ENCODE measurements at regions not wholly inside any gene's neighbourhood (a gene's known extent, or its start where the extent isn't known, plus 50 kb on each side); places are given as distances from the start of the nearest gene placed in this dataset.
A peak's percentile ranks its signal among the peaks of the same experiment; 100 is the strongest.

- H3K27ac ChIP-seq (ENCODE audit: low read length, poor library complexity, severe bottlenecking) = no peak overlapping the region
- peak overlapping the region in 1 of 2 experiments; percentile 72 for H3K4me3 ChIP-seq (ENCODE audit: insufficient read depth in 1 of 2, low read depth in 1 of 2, low read length in 2 of 2)
- no peak overlapping the region for H3K14ac ChIP-seq (ENCODE audit: low read length in 2 of 2)
- DNase-seq = no peak
- no peak overlapping the region for H2BK15ac ChIP-seq (ENCODE audit: low read depth, poor library complexity, severe bottlenecking)
- no peak overlapping the region for H3K23ac ChIP-seq (ENCODE audit: low read length in 2 of 2)
- peak overlapping the region; percentile 20 for H4K91ac ChIP-seq (ENCODE audit: low read length)
- no peak overlapping the region for H2BK5ac ChIP-seq (ENCODE audit: low read depth, low read length, poor library complexity, severe bottlenecking)
- no peak overlapping the region for H4K8ac ChIP-seq (ENCODE audit: low read length)
- no peaks in the 10 kb centered on the region for H3K79me1 ChIP-seq (replicated peaks; ENCODE audit: low read length, poor library complexity, severe bottlenecking)
- peak overlapping the region; percentile 92 for H3K9ac ChIP-seq (ENCODE audit: low read length)
- peak overlapping the region; percentile 46 for H2AK5ac ChIP-seq (ENCODE audit: low read length, severe bottlenecking)
- H2BK12ac ChIP-seq (ENCODE audit: low read length in 2 of 2) = peak overlapping the region in 1 of 2 experiments; percentile 80
- H3K4me1 ChIP-seq (ENCODE audit: control insufficient read depth, insufficient read depth, low read depth, low read length) = peaks cover 26% of the 10 kb centered on the region
- no peaks in the 10 kb centered on the region for H3K9me3 ChIP-seq (ENCODE audit: control insufficient read depth, low read length)
- WGBS = 91% methylated on average over 7 of the region's 7 CpGs
- no peak overlapping the region for H2BK120ac ChIP-seq (ENCODE audit: low read depth, low read length)
- H3K4ac ChIP-seq (ENCODE audit: low read depth in 1 of 2, low read length in 2 of 2) = peak overlapping the region in 1 of 2 experiments; percentile 52
- peak overlapping the region in 1 of 2 experiments; percentile 35 for H3K18ac ChIP-seq (ENCODE audit: low read depth in 1 of 2, low read length in 2 of 2)
- H3K36me3 ChIP-seq (ENCODE audit: control insufficient read depth in 1 of 2, insufficient read depth in 2 of 2, low read depth in 1 of 2, low read length in 2 of 2) = no peaks in the 10 kb centered on the region
- no peak overlapping the region for H2AFZ ChIP-seq (ENCODE audit: low read depth, low read length)
- no peak overlapping the region for H3K4me2 ChIP-seq (ENCODE audit: low read length, poor library complexity, severe bottlenecking)
- H3K27me3 ChIP-seq (ENCODE audit: control insufficient read depth in 1 of 2, insufficient read depth in 1 of 2, low read length in 2 of 2) = no peaks in the 10 kb centered on the region
Observed at GRCh38 chr9:129549139-129549538, 71.8 kb downstream of the C9orf50 start.

GRCh38 chr9:129548571-129549135, 72.2 kb downstream of the C9orf50 start:
- 87% methylated on average over 11 of the region's 11 CpGs for WGBS
- Histone ChIP-seq H2AFZ (ENCODE audit: low read depth, low read length) (no peak overlapping the region), H3K27ac (ENCODE audit: low read length, poor library complexity, severe bottlenecking) (no peak overlapping the region), H2AK5ac (ENCODE audit: low read length, severe bottlenecking) (no peak overlapping the region), H3K23ac (ENCODE audit: low read length in 2 of 2) (no peak overlapping the region), H3K4me3 (ENCODE audit: insufficient read depth in 1 of 2, low read depth in 1 of 2, low read length in 2 of 2) (peak overlapping the region in 1 of 2 experiments; percentile 72), H3K36me3 (ENCODE audit: control insufficient read depth in 1 of 2, insufficient read depth in 2 of 2, low read depth in 1 of 2, low read length in 2 of 2) (no peaks in the 10 kb centered on the region), H2BK5ac (ENCODE audit: low read depth, low read length, poor library complexity, severe bottlenecking) (no peak overlapping the region), H3K79me1 (replicated peaks; ENCODE audit: low read length, poor library complexity, severe bottlenecking) (no peaks in the 10 kb centered on the region), H4K8ac (ENCODE audit: low read length) (peak overlapping the region; percentile 5), H2BK12ac (ENCODE audit: low read length in 2 of 2) (peak overlapping the region in 1 of 2 experiments; percentile 84), H3K4me2 (ENCODE audit: low read length, poor library complexity, severe bottlenecking) (no peak overlapping the region), H2BK120ac (ENCODE audit: low read depth, low read length) (no peak overlapping the region), H3K9me3 (ENCODE audit: control insufficient read depth, low read length) (no peaks in the 10 kb centered on the region), H3K14ac (ENCODE audit: low read length in 2 of 2) (peak overlapping the region in 1 of 2 experiments; percentile 23), H3K4ac (ENCODE audit: low read depth in 1 of 2, low read length in 2 of 2) (peak overlapping the region in 1 of 2 experiments; percentile 47), H4K91ac (ENCODE audit: low read length) (no peak overlapping the region), H3K4me1 (ENCODE audit: control insufficient read depth, insufficient read depth, low read depth, low read length) (peaks cover 23% of the 10 kb centered on the region), H3K18ac (ENCODE audit: low read depth in 1 of 2, low read length in 2 of 2) (peak overlapping the region in 1 of 2 experiments; percentile 50), H2BK15ac (ENCODE audit: low read depth, poor library complexity, severe bottlenecking) (no peak overlapping the region), H3K9ac (ENCODE audit: low read length) (peak overlapping the region; percentile 92), H3K27me3 (ENCODE audit: control insufficient read depth in 1 of 2, insufficient read depth in 1 of 2, low read length in 2 of 2) (no peaks in the 10 kb centered on the region)
- no peak for DNase-seq

GRCh38 chr9:129547869-129548570, 72.9 kb downstream of the C9orf50 start:
- H2AFZ ChIP-seq (ENCODE audit: low read depth, low read length) = no peak overlapping the region
- WGBS = 86% methylated on average over 9 of the region's 9 CpGs
- peak overlapping the region in 1 of 2 experiments; percentile 50 for H3K18ac ChIP-seq (ENCODE audit: low read depth in 1 of 2, low read length in 2 of 2)
- no peak overlapping the region for H2AK5ac ChIP-seq (ENCODE audit: low read length, severe bottlenecking)
- H3K79me1 ChIP-seq (replicated peaks; ENCODE audit: low read length, poor library complexity, severe bottlenecking) = no peaks in the 10 kb centered on the region
- peaks cover 23% of the 10 kb centered on the region for H3K4me1 ChIP-seq (ENCODE audit: control insufficient read depth, insufficient read depth, low read depth, low read length)
- H3K9ac ChIP-seq (ENCODE audit: low read length) = no peak overlapping the region
- no peak overlapping the region for H3K23ac ChIP-seq (ENCODE audit: low read length in 2 of 2)
- H3K9me3 ChIP-seq (ENCODE audit: control insufficient read depth, low read length) = no peaks in the 10 kb centered on the region
- no peak overlapping the region for H2BK5ac ChIP-seq (ENCODE audit: low read depth, low read length, poor library complexity, severe bottlenecking)
- H2BK12ac ChIP-seq (ENCODE audit: low read length in 2 of 2) = peak overlapping the region in 1 of 2 experiments; percentile 4
- no peaks in the 10 kb centered on the region for H3K36me3 ChIP-seq (ENCODE audit: control insufficient read depth in 1 of 2, insufficient read depth in 2 of 2, low read depth in 1 of 2, low read length in 2 of 2)
- H3K4ac ChIP-seq (ENCODE audit: low read depth in 1 of 2, low read length in 2 of 2) = peak overlapping the region in 1 of 2 experiments; percentile 47
- no peak overlapping the region for H4K91ac ChIP-seq (ENCODE audit: low read length)
- H4K8ac ChIP-seq (ENCODE audit: low read length) = no peak overlapping the region
- H2BK15ac ChIP-seq (ENCODE audit: low read depth, poor library complexity, severe bottlenecking) = no peak overlapping the region
- no peak overlapping the region for H3K4me2 ChIP-seq (ENCODE audit: low read length, poor library complexity, severe bottlenecking)
- no peak overlapping the region for H3K27ac ChIP-seq (ENCODE audit: low read length, poor library complexity, severe bottlenecking)
- no peaks in the 10 kb centered on the region for H3K27me3 ChIP-seq (ENCODE audit: control insufficient read depth in 1 of 2, insufficient read depth in 1 of 2, low read length in 2 of 2)
- DNase-seq = no peak
- no peak overlapping the region for H2BK120ac ChIP-seq (ENCODE audit: low read depth, low read length)
- H3K4me3 ChIP-seq (ENCODE audit: insufficient read depth in 1 of 2, low read depth in 1 of 2, low read length in 2 of 2) = no peak overlapping the region
- H3K14ac ChIP-seq (ENCODE audit: low read length in 2 of 2) = peak overlapping the region in 1 of 2 experiments; percentile 23

GRCh38 chr9:129547063-129547462, 73.8 kb downstream of the C9orf50 start:
- H3K4ac ChIP-seq (ENCODE audit: low read depth in 1 of 2, low read length in 2 of 2) = no peak overlapping the region
- DNase-seq = no peak
- no peaks in the 10 kb centered on the region for H3K36me3 ChIP-seq (ENCODE audit: control insufficient read depth in 1 of 2, insufficient read depth in 2 of 2, low read depth in 1 of 2, low read length in 2 of 2)
- H2BK12ac ChIP-seq (ENCODE audit: low read length in 2 of 2) = peak overlapping the region in 1 of 2 experiments; percentile 59
- H2BK5ac ChIP-seq (ENCODE audit: low read depth, low read length, poor library complexity, severe bottlenecking) = no peak overlapping the region
- H2AFZ ChIP-seq (ENCODE audit: low read depth, low read length) = no peak overlapping the region
- no peak overlapping the region for H3K18ac ChIP-seq (ENCODE audit: low read depth in 1 of 2, low read length in 2 of 2)
- no peak overlapping the region for H3K23ac ChIP-seq (ENCODE audit: low read length in 2 of 2)
- H3K79me1 ChIP-seq (replicated peaks; ENCODE audit: low read length, poor library complexity, severe bottlenecking) = no peaks in the 10 kb centered on the region
- no peak overlapping the region for H3K4me3 ChIP-seq (ENCODE audit: insufficient read depth in 1 of 2, low read depth in 1 of 2, low read length in 2 of 2)
- no peak overlapping the region for H2BK15ac ChIP-seq (ENCODE audit: low read depth, poor library complexity, severe bottlenecking)
- no peaks in the 10 kb centered on the region for H3K9me3 ChIP-seq (ENCODE audit: control insufficient read depth, low read length)
- H4K91ac ChIP-seq (ENCODE audit: low read length) = no peak overlapping the region
- H2BK120ac ChIP-seq (ENCODE audit: low read depth, low read length) = no peak overlapping the region
- H3K4me1 ChIP-seq (ENCODE audit: control insufficient read depth, insufficient read depth, low read depth, low read length) = peaks cover 21% of the 10 kb centered on the region
- H3K27me3 ChIP-seq (ENCODE audit: control insufficient read depth in 1 of 2, insufficient read depth in 1 of 2, low read length in 2 of 2) = no peaks in the 10 kb centered on the region
- H3K4me2 ChIP-seq (ENCODE audit: low read length, poor library complexity, severe bottlenecking) = no peak overlapping the region
- H4K8ac ChIP-seq (ENCODE audit: low read length) = no peak overlapping the region
- no peak overlapping the region for H3K14ac ChIP-seq (ENCODE audit: low read length in 2 of 2)
- H2AK5ac ChIP-seq (ENCODE audit: low read length, severe bottlenecking) = no peak overlapping the region
- WGBS = 100% methylated on average over 2 of the region's 4 CpGs
- no peak overlapping the region for H3K9ac ChIP-seq (ENCODE audit: low read length)
- no peak overlapping the region for H3K27ac ChIP-seq (ENCODE audit: low read length, poor library complexity, severe bottlenecking)

All from mesenchymal stem cell (in vitro differentiated cells and primary cell).